Duodenal mucosa (tissue), 2 donors: ENCODE measurements at regions not wholly inside any gene's neighbourhood (a gene's known extent, or its start where the extent isn't known, plus 50 kb on each side); places are given as distances from the start of the nearest gene placed in this dataset.
A peak's percentile ranks its signal among the peaks of the same experiment; 100 is the strongest.

Source experiments
- H3K27ac ChIP-seq: one replicate; pipeline ENCODE4 v1.7.0; 2013; ENCODE audit warnings: low read depth, low read length
- H3K27me3 ChIP-seq, 2 donors: one replicate each; pipeline ENCODE4 v1.7.0; 2013; ENCODE audit warnings: low read length in 2 of 2, control low read depth in 1 of 2; ENCODE audit not compliant: insufficient read depth in 2 of 2, control insufficient read depth in 1 of 2
- H3K36me3 ChIP-seq, 2 donors: one replicate each; pipeline ENCODE4 v1.7.0; 2013; ENCODE audit warnings: low read length in 2 of 2, control low read depth in 1 of 2; ENCODE audit not compliant: insufficient read depth in 2 of 2, control insufficient read depth in 1 of 2
- H3K4me1 ChIP-seq, 2 donors: one replicate each; pipeline ENCODE4 v1.7.0; 2013; ENCODE audit warnings: low read length in 2 of 2, control low read depth in 1 of 2; ENCODE audit not compliant: insufficient read depth in 2 of 2, control insufficient read depth in 1 of 2
- H3K4me3 ChIP-seq, 2 donors: one replicate each; pipeline ENCODE4 v1.7.0; 2013; ENCODE audit warnings: low read length in 2 of 2, low read depth in 1 of 2
- H3K9ac ChIP-seq, 2 donors: one replicate each; pipeline ENCODE4 v1.7.0; 2013; ENCODE audit warnings: low read length in 2 of 2, low read depth in 1 of 2
- H3K9me3 ChIP-seq, 2 donors: one replicate each; pipeline ENCODE4 v1.7.0; 2013; ENCODE audit warnings: low read length in 2 of 2, control low read depth in 1 of 2; ENCODE audit not compliant: control insufficient read depth in 1 of 2

- Histone ChIP-seq H3K36me3 (peaks cover 16 to 46% of the 10 kb centered on the region in 2 donors), H3K27ac (no peak overlapping the region), H3K4me3 (no peak overlapping the region), H3K27me3 (no peaks in the 10 kb centered on the region), H3K9ac (no peak overlapping the region), H3K4me1 (peaks cover 25 to 27% of the 10 kb centered on the region in 2 donors), H3K9me3 (no peaks in the 10 kb centered on the region)
Observed at GRCh38 chr12:124372831-124373230, 77.9 kb downstream of the RFLNA start.

DNA sequence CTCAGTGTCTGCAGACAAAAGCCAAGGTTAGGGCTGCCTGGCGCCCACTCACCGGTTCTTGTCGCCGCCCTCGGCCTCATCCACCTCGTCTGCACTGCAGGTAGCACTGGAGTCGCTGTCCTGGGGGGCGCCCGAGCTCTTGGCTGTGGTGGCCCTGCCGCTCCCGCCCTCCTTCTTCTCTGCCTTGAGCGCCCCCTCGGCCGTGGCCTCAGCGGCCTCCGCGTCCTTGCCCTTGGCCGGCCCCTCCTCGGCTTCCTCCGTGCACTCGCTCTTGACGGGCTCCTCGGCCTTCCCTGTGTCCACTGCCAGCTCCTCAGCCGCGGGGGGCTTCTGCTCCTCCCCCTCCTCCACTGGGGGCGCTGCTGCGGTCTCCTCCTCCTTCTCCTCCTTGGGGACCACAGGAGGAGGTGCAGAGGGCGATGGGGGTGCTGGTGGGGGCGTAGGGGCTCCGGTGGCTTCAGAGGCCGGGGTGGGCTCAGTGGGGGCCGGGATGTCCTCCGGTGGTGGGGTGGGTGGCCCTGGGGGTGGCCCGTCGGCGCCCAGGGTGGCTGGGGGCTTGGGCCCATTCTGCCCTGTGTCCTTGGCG is 77.2 kb downstream of the RFLNA start:
- H3K27me3 ChIP-seq: no peaks in the 10 kb centered on the region
- H3K36me3 ChIP-seq: peaks cover 14 to 42% of the 10 kb centered on the region in 2 donors
- no peak overlapping the region for H3K4me3 ChIP-seq
- H3K27ac ChIP-seq: no peak overlapping the region
- peaks cover 25 to 28% of the 10 kb centered on the region in 2 donors for H3K4me1 ChIP-seq
- no peaks in the 10 kb centered on the region for H3K9me3 ChIP-seq
- H3K9ac ChIP-seq: no peak overlapping the region

GRCh38 chr12:124371366-124371765 is 76.5 kb downstream of the RFLNA start:
- Histone ChIP-seq H3K27me3 (no peaks in the 10 kb centered on the region), H3K27ac (peak overlapping the region; percentile 10), H3K4me1 (peaks cover 25 to 28% of the 10 kb centered on the region in 2 donors), H3K9me3 (no peaks in the 10 kb centered on the region), H3K4me3 (no peak overlapping the region), H3K36me3 (peaks cover 9 to 37% of the 10 kb centered on the region in 2 donors), H3K9ac (no peak overlapping the region)

- Histone ChIP-seq H3K36me3 (peaks cover 9 to 40% of the 10 kb centered on the region in 2 donors), H3K27ac (no peak overlapping the region), H3K9ac (no peak overlapping the region), H3K4me1 (peaks cover 25 to 28% of the 10 kb centered on the region in 2 donors), H3K27me3 (no peaks in the 10 kb centered on the region), H3K9me3 (no peaks in the 10 kb centered on the region), H3K4me3 (no peak overlapping the region)
Observed at GRCh38 chr12:124370851-124371250, 76.0 kb downstream of the RFLNA start.

DNA sequence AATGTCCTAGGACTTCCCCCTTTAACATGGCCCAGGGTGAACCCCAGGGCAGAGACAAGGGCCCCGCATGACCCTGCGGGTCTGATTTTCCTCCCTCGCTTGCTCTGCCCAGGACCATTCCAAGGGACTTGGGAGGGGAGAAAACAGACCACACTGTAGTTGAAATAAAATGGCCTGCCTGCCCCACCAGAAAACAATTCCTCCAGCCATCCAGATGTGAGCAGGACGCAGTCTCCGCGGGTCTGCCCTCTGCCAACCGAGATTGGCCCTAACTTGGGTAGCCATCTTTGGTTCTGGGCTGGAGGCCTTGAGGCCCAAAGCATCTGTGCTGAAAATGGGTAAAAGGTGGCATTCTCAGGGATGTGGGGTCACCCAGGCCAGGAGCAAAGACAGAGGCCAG is 75.5 kb downstream of the RFLNA start:
- Histone ChIP-seq H3K4me3 (no peak overlapping the region), H3K27ac (no peak overlapping the region), H3K9ac (peak overlapping the region in 1 of 2 donors; percentile 33), H3K36me3 (peaks cover 9 to 42% of the 10 kb centered on the region in 2 donors), H3K27me3 (no peaks in the 10 kb centered on the region), H3K4me1 (peaks cover 25 to 28% of the 10 kb centered on the region in 2 donors), H3K9me3 (no peaks in the 10 kb centered on the region)

GRCh38 chr12:124369827-124370378 is 75.0 kb downstream of the RFLNA start:
- H3K4me3 ChIP-seq: peak overlapping the region in 1 of 2 donors; percentile 3
- peaks cover 9 to 43% of the 10 kb centered on the region in 2 donors for H3K36me3 ChIP-seq
- peak overlapping the region in 1 of 2 donors; percentile 33 for H3K9ac ChIP-seq
- H3K27me3 ChIP-seq: no peaks in the 10 kb centered on the region
- peaks cover 25 to 28% of the 10 kb centered on the region in 2 donors for H3K4me1 ChIP-seq
- no peaks in the 10 kb centered on the region for H3K9me3 ChIP-seq
- peak overlapping the region; percentile 81 for H3K27ac ChIP-seq

GRCh38 chr12:124369055-124369826 is 74.3 kb downstream of the RFLNA start:
- peaks cover 25 to 28% of the 10 kb centered on the region in 2 donors for H3K4me1 ChIP-seq
- peak overlapping the region; percentile 81 for H3K27ac ChIP-seq
- H3K9me3 ChIP-seq: no peaks in the 10 kb centered on the region
- peaks cover 9 to 42% of the 10 kb centered on the region in 2 donors for H3K36me3 ChIP-seq
- no peaks in the 10 kb centered on the region for H3K27me3 ChIP-seq
- peak overlapping the region in 1 of 2 donors; percentile 9 for H3K9ac ChIP-seq
- no peak overlapping the region for H3K4me3 ChIP-seq

DNA sequence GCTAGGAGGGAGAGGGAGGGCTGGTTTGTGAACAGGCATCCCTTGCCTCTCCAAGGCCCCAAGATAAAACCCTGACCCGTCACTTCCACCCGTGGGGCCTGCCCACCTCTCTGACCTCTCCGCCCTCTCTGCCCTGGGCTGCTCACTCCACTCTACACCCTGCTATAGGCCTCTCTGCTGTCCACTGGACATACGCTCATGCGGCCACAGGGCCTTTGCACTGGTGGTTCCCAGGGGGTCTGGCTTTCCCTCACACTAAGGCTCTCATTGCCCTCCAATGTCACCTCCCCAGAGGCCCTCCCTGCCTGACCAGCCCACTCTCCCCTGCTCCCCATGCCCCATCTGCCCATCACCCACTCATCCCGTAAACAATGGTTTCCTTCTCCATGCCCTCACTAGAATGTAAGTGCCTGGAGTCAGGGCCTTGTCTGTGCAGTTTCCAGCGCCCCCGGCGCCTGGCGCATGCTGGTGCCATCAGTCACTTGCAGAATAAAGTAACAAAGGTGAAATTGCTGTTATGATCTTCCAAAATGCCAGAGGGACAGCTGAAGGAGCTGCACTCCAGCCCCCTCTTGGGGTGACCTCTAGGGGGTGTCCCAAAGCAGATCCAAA is 73.6 kb downstream of the RFLNA start:
- peaks cover 9 to 42% of the 10 kb centered on the region in 2 donors for H3K36me3 ChIP-seq
- no peaks in the 10 kb centered on the region for H3K27me3 ChIP-seq
- H3K9me3 ChIP-seq: no peaks in the 10 kb centered on the region
- H3K4me1 ChIP-seq: peaks cover 25 to 28% of the 10 kb centered on the region in 2 donors
- peak overlapping the region in 1 of 2 donors; percentile 9 for H3K9ac ChIP-seq
- H3K4me3 ChIP-seq: no peak overlapping the region
- H3K27ac ChIP-seq: peak overlapping the region; percentile 73

DNA sequence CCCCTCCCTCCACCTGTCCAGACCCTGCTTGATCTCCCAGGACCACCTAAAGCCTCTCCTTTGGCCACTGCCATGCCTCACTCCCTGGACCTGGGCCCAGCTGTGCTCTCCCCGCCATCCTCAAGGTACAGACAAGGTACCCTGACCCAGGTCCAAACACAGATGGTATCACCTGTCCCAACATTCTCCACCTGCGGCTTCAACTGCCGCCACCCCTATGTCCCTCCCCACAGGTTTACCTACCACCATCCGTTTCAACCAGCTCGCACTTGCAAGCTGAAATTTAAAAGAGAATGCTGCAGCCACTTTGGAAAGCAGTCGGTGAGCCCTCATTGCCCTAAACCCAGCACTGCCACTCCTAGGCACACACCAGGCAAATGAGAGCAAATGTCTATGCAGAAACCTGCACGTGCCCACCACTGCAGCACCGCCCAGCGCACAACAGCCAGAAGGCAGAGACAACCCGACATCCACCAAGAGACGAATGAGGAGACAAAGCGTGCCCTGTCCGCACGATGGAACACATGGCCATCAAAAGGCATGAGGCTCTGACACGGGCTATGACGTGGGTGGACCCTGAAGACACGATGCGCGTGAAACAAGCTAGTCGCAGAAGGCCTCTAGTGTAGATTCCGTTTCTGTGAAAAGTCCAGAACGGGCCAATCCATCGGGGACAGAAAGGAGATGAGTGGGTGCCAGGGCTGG is 71.0 kb downstream of the RFLNA start:
- Histone ChIP-seq H3K9me3 (no peaks in the 10 kb centered on the region), H3K27me3 (no peaks in the 10 kb centered on the region), H3K36me3 (peaks cover 5 to 32% of the 10 kb centered on the region in 2 donors), H3K27ac (no peak overlapping the region), H3K4me1 (peaks cover 25 to 35% of the 10 kb centered on the region in 2 donors), H3K4me3 (no peak overlapping the region), H3K9ac (no peak overlapping the region)
